Gastrocnemius medialis (tissue), 4 donors: ENCODE measurements at regions not wholly inside any gene's neighbourhood (a gene's known extent, or its start where the extent isn't known, plus 50 kb on each side); places are given as distances from the start of the nearest gene placed in this dataset.
A peak's percentile ranks its signal among the peaks of the same experiment; 100 is the strongest.

Source experiments
- ATAC-seq, 2 donors: fragments of 150-250 bp; one replicate each; pipeline ENCODE4 v1.9.1; 2016
- DNase-seq, 2 donors: peaks; one replicate each; pipeline ENCODE4 v3.0.0-alpha.2; 2019
- H3K27ac ChIP-seq, 4 donors: fragments of 200-600 bp; sonication (generic); 1 replicate in 1 of 4; 2 replicates in 3 of 4; pipeline ENCODE4 v1.5.1; 2016 to 2018; ENCODE audit warnings: mild to moderate bottlenecking in 2 of 4, moderate library complexity in 1 of 4
- H3K27me3 ChIP-seq, 3 donors: fragments of 200-600 bp; sonication (generic) in 2 of 3; 1 replicate in 1 of 3; 2 replicates in 2 of 3; pipeline versions ENCODE4 v1.5.1 to v1.6.0; 2016 to 2019; ENCODE audit warnings: mild to moderate bottlenecking in 1 of 3, moderate library complexity in 1 of 3
- H3K36me3 ChIP-seq, 2 donors: fragments of 200-600 bp; sonication (generic) in 1 of 2; one replicate each; pipeline ENCODE4 v1.5.1; 2017 to 2018
- H3K4me1 ChIP-seq, 2 donors: fragments of 200-600 bp; sonication (generic) in 1 of 2; one replicate each; pipeline ENCODE4 v1.5.1; 2016 to 2017; ENCODE audit warnings: mild to moderate bottlenecking in 2 of 2
- H3K4me3 ChIP-seq, 4 donors: fragments of 200-600 bp; sonication (generic) in 3 of 4; 1 replicate in 1 of 4; 2 replicates in 3 of 4; pipeline ENCODE4 v1.5.1; 2016 to 2019; ENCODE audit warnings: mild to moderate bottlenecking in 2 of 4
- H3K9me3 ChIP-seq, 3 donors: fragments of 200-600 bp; sonication (generic) in 2 of 3; 1 replicate in 1 of 3; 2 replicates in 2 of 3; pipeline ENCODE4 v1.5.1; 2016 to 2019
- CTCF ChIP-seq, 5 experiments: fragments of 450-650 bp in 3 of 5; fragments of 200-600 bp in 2 of 5; sonication (generic) in 2 of 5; IDR thresholded peaks in 4 of 5; conservative IDR thresholded peaks in 1 of 5; 1 replicate in 4 of 5; 2 replicates in 1 of 5; pipeline ENCODE4 v1.5.1; 2016 to 2019; ENCODE audit warnings: antibody characterized with exemption in 5 of 5, mild to moderate bottlenecking in 3 of 5, moderate library complexity in 3 of 5
- POLR2A ChIP-seq, 2 donors: fragments of 450-650 bp; IDR thresholded peaks; one replicate each; pipeline ENCODE4 v1.6.1; 2017; ENCODE audit warnings: antibody characterized with exemption in 2 of 2, mild to moderate bottlenecking in 2 of 2, moderate library complexity in 2 of 2
- in situ Hi-C, 4 donors: fragments of 200-750 bp; cut with MboI; loops; one replicate each; pipeline versions ENCODE4 v1.15.0 to v1.8.0; 2017; ENCODE audit warnings: low sequenced_read_pairs in 4 of 4
- intact Hi-C: fragments of 100-400 bp; cut with DNase I; formaldehyde crosslinking; loops from one replicate; pipeline ENCODE4 v1.15.1; 2023; ENCODE audit warnings: low total_unique reads

- Histone ChIP-seq H3K4me3 (no peak overlapping the region), H3K4me1 (peaks cover 12 to 14% of the 10 kb centered on the region in 2 donors), H3K9me3 (no peaks in the 10 kb centered on the region), H3K36me3 (no peaks in the 10 kb centered on the region), H3K27me3 (no peaks in the 10 kb centered on the region), H3K27ac (no peak overlapping the region)
- intact Hi-C loops (no loop called here), in situ Hi-C loops (no loop called here)
- TF ChIP-seq POLR2A (IDR thresholded peaks at IDR 0.05) (no peak), CTCF (IDR thresholded peaks at IDR 0.05 in 4 of 5, conservative IDR thresholded peaks at IDR 0.05 in 1 of 5) (no peak)
- no peak for ATAC-seq
- DNase-seq = no peak
Observed at GRCh38 chr6:22825210-22825609, 255.8 kb downstream of the HDGFL1 start.

- no peak for DNase-seq
- no peaks in the 10 kb centered on the region for H3K9me3 ChIP-seq
- TF ChIP-seq POLR2A (IDR thresholded peaks at IDR 0.05) = no peak
- no peak for TF ChIP-seq CTCF (IDR thresholded peaks at IDR 0.05 in 4 of 5, conservative IDR thresholded peaks at IDR 0.05 in 1 of 5)
- no peaks in the 10 kb centered on the region for H3K36me3 ChIP-seq
- peaks cover 12 to 14% of the 10 kb centered on the region in 2 donors for H3K4me1 ChIP-seq
- H3K27ac ChIP-seq = peak overlapping the region in 1 of 4 donors; percentile 37
- H3K27me3 ChIP-seq = no peaks in the 10 kb centered on the region
- in situ Hi-C loops (no loop called here), intact Hi-C loops (no loop called here)
- no peak overlapping the region for H3K4me3 ChIP-seq
- ATAC-seq = no peak
Observed at GRCh38 chr6:22826961-22827360, 257.6 kb downstream of the HDGFL1 start.

GRCh38 chr6:22827760-22828159 is 258.4 kb downstream of the HDGFL1 start:
- no peaks in the 10 kb centered on the region for H3K36me3 ChIP-seq
- TF ChIP-seq POLR2A (IDR thresholded peaks at IDR 0.05) = no peak
- TF ChIP-seq CTCF (IDR thresholded peaks at IDR 0.05 in 4 of 5, conservative IDR thresholded peaks at IDR 0.05 in 1 of 5) = no peak
- intact Hi-C loops = no loop called here
- no peaks in the 10 kb centered on the region for H3K27me3 ChIP-seq
- DNase-seq = no peak
- ATAC-seq = peak in 1 of 2 donors; percentile 30
- no peak overlapping the region for H3K4me3 ChIP-seq
- peaks cover 12 to 14% of the 10 kb centered on the region in 2 donors for H3K4me1 ChIP-seq
- peak overlapping the region in 2 of 4 donors; percentile 16 to 37 for H3K27ac ChIP-seq
- in situ Hi-C loops = no loop called here
- H3K9me3 ChIP-seq = no peaks in the 10 kb centered on the region

GRCh38 chr6:22828179-22829062 is 259.1 kb downstream of the HDGFL1 start:
- Histone ChIP-seq H3K27me3 (no peaks in the 10 kb centered on the region), H3K9me3 (no peaks in the 10 kb centered on the region), H3K36me3 (no peaks in the 10 kb centered on the region), H3K27ac (peak overlapping the region in 3 of 4 donors; percentile 16 to 46 (median 43)), H3K4me1 (peaks cover 12 to 14% of the 10 kb centered on the region in 2 donors), H3K4me3 (peak overlapping the region in 3 of 4 donors; percentile 12 to 26 (median 17))
- DNase-seq (no peak), ATAC-seq (peak; percentile 83 to 87)
- TF ChIP-seq POLR2A (IDR thresholded peaks at IDR 0.05) (no peak), CTCF (IDR thresholded peaks at IDR 0.05 in 4 of 5, conservative IDR thresholded peaks at IDR 0.05 in 1 of 5) (peak in 4 of 5 experiments; percentile 18 to 55 (median 36))
- intact Hi-C loops (no loop called here), in situ Hi-C loops (no loop called here)
